ENCODE measurements at regions not wholly inside any gene's neighbourhood (a gene's known extent, or its start where the extent isn't known, plus 50 kb on each side); places are given as distances from the start of the nearest gene placed in this dataset.
"Not testable (repeated sequence)": the region's sequence is repeated elsewhere in the genome, so short reads cannot be mapped to it uniquely, and the experiment has no call there.

- no peak for TF ChIP-seq CTCF (IDR thresholded peaks at IDR 0.05; ENCODE audit: insufficient read depth, low read depth, low read length, missing control alignments)
- DNase-seq (ENCODE audit: low read depth): no peak
These were observed 147.4 kb upstream of the BCHE start for GRCh38 chr3:165984589-165984988.

GRCh38 chr3:165983284-165983683 is 146.1 kb upstream of the BCHE start:
- no peak for TF ChIP-seq CTCF (IDR thresholded peaks at IDR 0.05; ENCODE audit: insufficient read depth, low read depth, low read length, missing control alignments)
- DNase-seq (ENCODE audit: low read depth): peak; percentile 20
- H3K4me3 ChIP-seq (ENCODE audit: low read length): no peak overlapping the region

More at GRCh38 chr3:165984589-165984988, 147.4 kb upstream of the BCHE start:
- no peak overlapping the region for H3K4me3 ChIP-seq (ENCODE audit: low read length)

- no peak overlapping the region for H3K4me3 ChIP-seq (ENCODE audit: low read length)
- TF ChIP-seq CTCF (IDR thresholded peaks at IDR 0.05; ENCODE audit: insufficient read depth, low read depth, low read length, missing control alignments): no peak
- no peak for DNase-seq (ENCODE audit: low read depth)
These were observed 144.1 kb upstream of the BCHE start for GRCh38 chr3:165981318-165981717.

- DNase-seq (ENCODE audit: low read depth); H3K4me3 ChIP-seq (ENCODE audit: low read length): not testable (repeated sequence)
These were observed 123.6 kb upstream of the BCHE start for GRCh38 chr3:165960825-165961224.

- H3K4me3 ChIP-seq (ENCODE audit: low read length): no peak overlapping the region
- no peak for TF ChIP-seq CTCF (IDR thresholded peaks at IDR 0.05; ENCODE audit: insufficient read depth, low read depth, low read length, missing control alignments)
These were observed 116.9 kb upstream of the BCHE start for GRCh38 chr3:165954171-165954570.

GRCh38 chr3:165946360-165946759 is 109.1 kb upstream of the BCHE start:
- no peak for DNase-seq (ENCODE audit: low read depth)
- TF ChIP-seq CTCF (IDR thresholded peaks at IDR 0.05; ENCODE audit: insufficient read depth, low read depth, low read length, missing control alignments): no peak

More at GRCh38 chr3:165954171-165954570, 116.9 kb upstream of the BCHE start:
- DNase-seq (ENCODE audit: low read depth): no peak

GRCh38 chr3:165938986-165939540 is 101.8 kb upstream of the BCHE start:
- H3K4me3 ChIP-seq (ENCODE audit: low read length): no peak overlapping the region
- no peak for DNase-seq (ENCODE audit: low read depth)
- TF ChIP-seq CTCF (IDR thresholded peaks at IDR 0.05; ENCODE audit: insufficient read depth, low read depth, low read length, missing control alignments): no peak

More at GRCh38 chr3:165946360-165946759, 109.1 kb upstream of the BCHE start:
- no peak overlapping the region for H3K4me3 ChIP-seq (ENCODE audit: low read length)

- H3K4me3 ChIP-seq (ENCODE audit: low read length); DNase-seq (ENCODE audit: low read depth): not testable (repeated sequence)
These were observed 98.9 kb upstream of the BCHE start for GRCh38 chr3:165936081-165936480.

- DNase-seq (ENCODE audit: low read depth): not testable (repeated sequence)
These were observed 87.1 kb upstream of the BCHE start for GRCh38 chr3:165924301-165924791.

More at GRCh38 chr3:165924301-165924791, 87.1 kb upstream of the BCHE start:
- not testable (repeated sequence) for H3K4me3 ChIP-seq (ENCODE audit: low read length)

Data from epithelial cell of esophagus (primary cell).